SK-N-SH (cell line): ENCODE measurements at regions not wholly inside any gene's neighbourhood (a gene's known extent, or its start where the extent isn't known, plus 50 kb on each side); places are given as distances from the start of the nearest gene placed in this dataset.

Source experiments
- CTCF ChIA-PET: fragments of 300-600, 350-600 bp; formaldehyde crosslinking; extraction: SDS; loops from one replicate; lab custom pipeline; 2021; lab: Yijun Ruan, JAX
- POLR2A ChIA-PET: fragments of 350-600 bp; sonication (Branson Sonifier 250); formaldehyde crosslinking; extraction: SDS; loops from one replicate; lab custom pipeline; 2020; ENCODE audit warnings: antibody characterized with exemption, inconsistent platforms; lab: Yijun Ruan, JAX
- DNase-seq: peaks from one replicate; pipeline ENCODE4 v3.0.0; 2012
- H2AFZ ChIP-seq: fragments of 200-600 bp; sonication (generic); 2 replicates; pipeline ENCODE4 v1.8.1; 2016; ENCODE audit warnings: antibody characterized with exemption, mild to moderate bottlenecking, low read depth
- H3F3A ChIP-seq: fragments of 200-600 bp; sonication (generic); replicated peaks from 2 replicates; pipeline ENCODE3; 2016; ENCODE audit warnings: antibody characterized with exemption, mild to moderate bottlenecking; ENCODE audit not compliant: insufficient read depth
- H3K27ac ChIP-seq, 2 experiments: fragments of 200-500 bp in 1 of 2; fragments of 200-600 bp in 1 of 2; sonication (Bioruptor generic) in 1 of 2; sonication (generic), shearing (Covaris generic) in 1 of 2; 2 replicates each; pipeline versions ENCODE4 v1.5.1 to v1.6.1; 2014 to 2016; ENCODE audit warnings: low read depth in 2 of 2, inconsistent platforms in 1 of 2, low read length in 1 of 2, mild to moderate bottlenecking in 1 of 2, mixed read lengths in 1 of 2
- H3K27me3 ChIP-seq: fragments of 200-600 bp; sonication (generic), shearing (Covaris generic); 2 replicates; pipeline ENCODE4 v1.6.1; 2016; ENCODE audit warnings: mixed run types; ENCODE audit not compliant: insufficient read depth
- H3K36me3 ChIP-seq, 2 experiments: fragments of 200-500 bp in 1 of 2; fragments of 200-600 bp in 1 of 2; sonication (Bioruptor generic) in 1 of 2; sonication (generic) in 1 of 2; replicated peaks in 1 of 2; 2 replicates each; pipeline versions ENCODE3 to v1.5.1; 2014 to 2016; ENCODE audit warnings: low read length in 1 of 2, mild to moderate bottlenecking in 1 of 2; ENCODE audit not compliant: insufficient read depth in 2 of 2, control insufficient read depth in 1 of 2
- H3K4me1 ChIP-seq, 2 experiments: fragments of 200-500 bp in 1 of 2; fragments of 200-600 bp in 1 of 2; sonication (Bioruptor generic) in 1 of 2; sonication (generic), shearing (Covaris generic) in 1 of 2; 2 replicates each; pipeline versions ENCODE4 v1.5.1 to v1.6.1; 2014 to 2016; ENCODE audit warnings: low read depth in 1 of 2, low read length in 1 of 2, mixed run types in 1 of 2; ENCODE audit not compliant: insufficient read depth in 2 of 2, control insufficient read depth in 1 of 2
- H3K4me2 ChIP-seq: fragments of 200-600 bp; sonication (generic), shearing (Covaris generic); 2 replicates; pipeline ENCODE4 v1.6.1; 2017; ENCODE audit warnings: mixed run types
- H3K4me3 ChIP-seq, 2 experiments: fragments of 200-500 bp in 1 of 2; fragments of 200-600 bp in 1 of 2; sonication (Bioruptor generic) in 1 of 2; sonication (generic), shearing (Covaris generic) in 1 of 2; 2 replicates each; pipeline versions ENCODE4 v1.5.1 to v1.8.1; 2014 to 2016; ENCODE audit warnings: low read depth in 2 of 2, inconsistent platforms in 1 of 2, low read length in 1 of 2, mild to moderate bottlenecking in 1 of 2, mixed read lengths in 1 of 2, moderate library complexity in 1 of 2
- H3K79me2 ChIP-seq: fragments of 200-600 bp; sonication (generic); 2 replicates; pipeline ENCODE4 v1.8.1; 2017; ENCODE audit warnings: mild to moderate bottlenecking; ENCODE audit not compliant: insufficient read depth
- H3K9ac ChIP-seq: fragments of 200-600 bp; sonication (generic); 2 replicates; pipeline ENCODE4 v1.6.1; 2017; ENCODE audit warnings: mixed run types
- H3K9me2 ChIP-seq: fragments of 200-600 bp; sonication (generic); 2 replicates; pipeline ENCODE4 v1.6.1; 2017; ENCODE audit warnings: mixed run types
- H3K9me3 ChIP-seq: fragments of 200-600 bp; sonication (generic); 2 replicates; pipeline ENCODE4 v1.6.1; 2017; ENCODE audit warnings: mixed run types, mild to moderate bottlenecking, moderate library complexity
- H4K20me1 ChIP-seq: fragments of 200-600 bp; sonication (generic); 2 replicates; pipeline ENCODE4 v1.6.1; 2017; ENCODE audit warnings: mild to moderate bottlenecking, mixed run types; ENCODE audit not compliant: insufficient read depth
- CTCF ChIP-seq: fragments of 200-600 bp; sonication (generic); IDR thresholded peaks from 2 replicates; pipeline ENCODE4 v1.6.1; 2017; ENCODE audit warnings: antibody characterized with exemption, mild to moderate bottlenecking, moderate library complexity
- ELF1 ChIP-seq: IDR thresholded peaks from 2 replicates; pipeline ENCODE4 v1.4.0; 2012
- EZH2phosphoT487 ChIP-seq: fragments of 200-600 bp; sonication (generic); IDR thresholded peaks from 2 replicates; pipeline ENCODE4 v1.6.1; 2017; ENCODE audit warnings: low read depth, mixed run types, mild to moderate bottlenecking, antibody characterized with exemption, moderate library complexity, borderline replicate concordance
- FOXJ3 ChIP-seq: sonication (generic); formaldehyde crosslinking; IDR thresholded peaks from 2 replicates; pipeline ENCODE4 v1.5.1; 2020; ENCODE audit warnings: mild to moderate bottlenecking, missing genetic modification reagents
- IRF3 ChIP-seq: fragments of 150-350 bp; IDR thresholded peaks from 2 replicates; pipeline ENCODE4 v1.6.1; 2016; ENCODE audit warnings: mild to moderate bottlenecking, low read depth, low read length
- JUND ChIP-seq: IDR thresholded peaks from 2 replicates; pipeline ENCODE4 v1.4.0; 2012
- MEF2A ChIP-seq: IDR thresholded peaks from 2 replicates; pipeline ENCODE4 v1.4.0; 2012; ENCODE audit warnings: low read depth, borderline replicate concordance
- MXI1 ChIP-seq: IDR thresholded peaks from 2 replicates; pipeline ENCODE4 v1.6.1; 2012; ENCODE audit warnings: mild to moderate bottlenecking, low read depth, low read length, improper control_type of control experiment
- NFIC ChIP-seq: IDR thresholded peaks from 2 replicates; pipeline ENCODE4 v1.4.0; 2012; ENCODE audit warnings: borderline replicate concordance
- NRF1 ChIP-seq: IDR thresholded peaks from 2 replicates; pipeline ENCODE4 v1.6.1; 2012; ENCODE audit warnings: low read depth, mild to moderate bottlenecking, low read length
- POLR2AphosphoS5 ChIP-seq: IDR thresholded peaks from 2 replicates; pipeline ENCODE4 v1.6.1; 2012; ENCODE audit warnings: low read depth, low read length
- RAD21 ChIP-seq: IDR thresholded peaks from 2 replicates; pipeline ENCODE4 v1.6.1; 2012; ENCODE audit warnings: mild to moderate bottlenecking, low read length
- RCOR1 ChIP-seq: fragments of 150-350 bp; IDR thresholded peaks from 2 replicates; pipeline ENCODE4 v1.6.1; 2017; ENCODE audit warnings: antibody characterized with exemption, low read length
- REST ChIP-seq: IDR thresholded peaks from 2 replicates; pipeline ENCODE4 v1.6.1; 2012; ENCODE audit warnings: mild to moderate bottlenecking, low read depth, low read length, moderate library complexity
- RFX5 ChIP-seq: IDR thresholded peaks from 2 replicates; pipeline ENCODE4 v1.6.1; 2012; ENCODE audit warnings: mild to moderate bottlenecking, improper control_type of control experiment, low read length
- RXRA ChIP-seq: IDR thresholded peaks from 2 replicates; pipeline ENCODE4 v1.4.0; 2012; ENCODE audit warnings: low read depth, mild to moderate bottlenecking, borderline replicate concordance
- SIN3A ChIP-seq: IDR thresholded peaks from 2 replicates; pipeline ENCODE4 v1.6.1; 2012; ENCODE audit warnings: low read depth, mild to moderate bottlenecking, low read length, moderate library complexity, borderline replicate concordance
- TCF12 ChIP-seq: IDR thresholded peaks from 2 replicates; pipeline ENCODE4 v1.4.0; 2012
- TEAD4 ChIP-seq: IDR thresholded peaks from 2 replicates; pipeline ENCODE4 v1.4.0; 2012; ENCODE audit warnings: mild to moderate bottlenecking, borderline replicate concordance; ENCODE audit not compliant: insufficient read depth
- USF2 ChIP-seq: fragments of 150-350 bp; IDR thresholded peaks from 2 replicates; pipeline ENCODE4 v1.6.1; 2017; ENCODE audit warnings: antibody characterized with exemption, low read length, low read depth, borderline replicate concordance
- YY1 ChIP-seq: IDR thresholded peaks from 2 replicates; pipeline ENCODE4 v1.4.0; 2012; ENCODE audit warnings: low read depth, mild to moderate bottlenecking
- ZBTB33 ChIP-seq: IDR thresholded peaks from 2 replicates; pipeline ENCODE4 v1.4.0; 2012; ENCODE audit warnings: low read depth, borderline replicate concordance
- WGBS: methylation state at CpG from one replicate; pipeline ENCODE4 v1.1.6; 2017; ENCODE audit warnings: low lambda C conversion rate; 5-methylcytosine and 5-hydroxymethylcytosine counted together

- TF ChIP-seq ZBTB33 (no peak), MXI1 (no peak), ELF1 (no peak), RXRA (no peak), RCOR1 (no peak), JUND (no peak), IRF3 (no peak), YY1 (no peak), RFX5 (no peak)
- TF ChIP-seq, all 33 proteins: peak for 0
These were observed 216.7 kb downstream of the GLI2 start (continued) for GRCh38 chr2:120952318-120952717.

- Histone ChIP-seq H3K4me2 (no peak overlapping the region), H3K27me3 (no peaks in the 10 kb centered on the region), H2AFZ (no peak overlapping the region), H3K9me2 (no peaks in the 10 kb centered on the region), H3K27ac (no peak overlapping the region), H3K9me3 (no peaks in the 10 kb centered on the region), H3K4me3 (no peak overlapping the region), H3K79me2 (peaks cover 3% of the 10 kb centered on the region; the same call in 1 of the 2 replicates), H3K9ac (no peak overlapping the region), H3F3A (peaks cover 4% of the 10 kb centered on the region), H3K36me3 (peaks cover 0 to 2% of the 10 kb centered on the region in 2 experiments), H3K4me1 (peaks cover 4 to 47% of the 10 kb centered on the region in 2 experiments; a peak in 1 of 4 replicates), H4K20me1 (no peaks in the 10 kb centered on the region; the same call in 1 of the 2 replicates)
- ChIA-PET POLR2A (interaction anchor here (0.7 kb wide), 1 partner anchor 115 kb away, joined by 3 read pairs; no protein-coding TSS in a partner anchor), CTCF (interaction anchor here (0.9 to 1.9 kb wide), 6 partner anchors 8 to 258 kb away, joined by 3 to 10 read pairs (median 6); partner anchors contain the start of gene GLI2)
- 96% methylated on average over 6 of the region's 7 CpGs for WGBS
- no peak for DNase-seq
- TF ChIP-seq POLR2AphosphoS5: no peak
- TF ChIP-seq YY1: no peak
- TF ChIP-seq TEAD4: no peak
- no peak for TF ChIP-seq EZH2phosphoT487
- TF ChIP-seq RAD21: no peak
- TF ChIP-seq CTCF: no peak
- no peak for TF ChIP-seq NRF1
- no peak for TF ChIP-seq REST
- TF ChIP-seq USF2: no peak
- no peak for TF ChIP-seq NFIC
- TF ChIP-seq SIN3A: no peak
- no peak for TF ChIP-seq MXI1
- no peak for TF ChIP-seq MEF2A
- TF ChIP-seq JUND: no peak
- TF ChIP-seq TCF12: no peak
- no peak for TF ChIP-seq FOXJ3 (CRISPR knock-in tag)
These were observed 217.5 kb downstream of the GLI2 start for GRCh38 chr2:120953066-120953756.
